ENCODE measurements at regions not wholly inside any gene's neighbourhood (a gene's known extent, or its start where the extent isn't known, plus 50 kb on each side); places are given as distances from the start of the nearest gene placed in this dataset.

DNA sequence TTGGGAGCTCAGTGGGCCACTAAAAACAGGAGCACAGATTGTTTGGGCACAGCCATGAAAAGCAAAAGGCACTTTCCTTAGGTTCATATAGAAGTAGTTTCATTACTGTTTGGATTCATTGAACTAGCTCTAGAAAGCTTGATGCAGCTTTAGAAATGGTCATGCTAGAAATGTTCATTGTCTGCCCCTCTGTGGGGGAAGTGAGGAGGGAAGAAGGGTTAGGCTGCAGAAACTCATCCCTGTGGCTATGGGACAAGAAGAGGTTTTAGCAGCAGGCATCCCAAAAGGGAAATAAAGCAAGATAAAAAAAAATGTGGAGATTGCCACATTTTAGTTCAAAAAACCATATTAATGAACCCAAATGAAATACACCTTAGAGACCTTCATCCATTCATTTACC lies 359.6 kb upstream of the PTBP2 start:
- H3K4me2 ChIP-seq (ENCODE audit: low read depth, low read length, poor library complexity, severe bottlenecking), result no peak overlapping the region

DNA sequence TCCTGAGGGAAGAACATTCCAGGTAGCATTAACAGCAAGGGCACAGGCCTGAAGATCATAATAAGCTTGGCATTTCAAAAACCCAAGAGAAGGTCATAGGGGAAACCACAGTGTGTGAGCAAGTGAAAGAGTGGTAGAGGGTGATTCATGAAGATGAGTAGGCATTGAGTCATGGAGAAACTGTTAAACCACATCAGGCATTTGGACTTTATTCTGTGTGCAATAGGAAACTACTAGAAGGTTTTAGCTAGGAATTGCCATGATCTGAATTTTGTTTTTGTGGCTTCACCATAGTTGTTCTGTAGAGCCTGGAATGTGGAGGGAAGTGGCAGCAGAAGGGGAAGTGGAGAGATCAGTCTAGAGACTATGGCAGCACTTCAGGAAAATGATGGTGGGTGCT lies 359.0 kb upstream of the PTBP2 start:
- no peak for DNase-seq
- H3K9ac ChIP-seq (ENCODE audit: low read length), result no peak overlapping the region
- H2AFZ ChIP-seq (ENCODE audit: low read length), result no peak overlapping the region
- no peak overlapping the region for H3K4me3 ChIP-seq (ENCODE audit: low read length)
- H3K27me3 ChIP-seq (ENCODE audit: low read length), result no peaks in the 10 kb centered on the region
- no peak overlapping the region for H3K27ac ChIP-seq (ENCODE audit: low read length)
- H3K4me1 ChIP-seq (ENCODE audit: low read length), result no peaks in the 10 kb centered on the region
- no peaks in the 10 kb centered on the region for H3K36me3 ChIP-seq (ENCODE audit: insufficient read depth, low read length)
- no peaks in the 10 kb centered on the region for H3K9me3 ChIP-seq (ENCODE audit: low read length)
- no peaks in the 10 kb centered on the region for H3K79me2 ChIP-seq (ENCODE audit: low read length)
- no peaks in the 10 kb centered on the region for H4K20me1 ChIP-seq (ENCODE audit: insufficient read depth, low read depth, low read length)
- H3K9me2 ChIP-seq (replicated peaks; ENCODE audit: insufficient read depth, low read length), result no peaks in the 10 kb centered on the region
- no peak overlapping the region for H3K4me2 ChIP-seq (ENCODE audit: low read depth, low read length, poor library complexity, severe bottlenecking)

More for the DNA sequence above, 359.6 kb upstream of the PTBP2 start:
- Histone ChIP-seq H3K4me3 (ENCODE audit: low read length) (no peak overlapping the region), H3K9ac (ENCODE audit: low read length) (no peak overlapping the region), H2AFZ (ENCODE audit: low read length) (no peak overlapping the region), H3K79me2 (ENCODE audit: low read length) (no peaks in the 10 kb centered on the region), H3K4me1 (ENCODE audit: low read length) (no peaks in the 10 kb centered on the region), H3K9me2 (replicated peaks; ENCODE audit: insufficient read depth, low read length) (no peaks in the 10 kb centered on the region), H3K27ac (ENCODE audit: low read length) (no peak overlapping the region), H4K20me1 (ENCODE audit: insufficient read depth, low read depth, low read length) (no peaks in the 10 kb centered on the region), H3K27me3 (ENCODE audit: low read length) (no peaks in the 10 kb centered on the region), H3K36me3 (ENCODE audit: insufficient read depth, low read length) (no peaks in the 10 kb centered on the region), H3K9me3 (ENCODE audit: low read length) (no peaks in the 10 kb centered on the region)
- no peak for DNase-seq

DNA sequence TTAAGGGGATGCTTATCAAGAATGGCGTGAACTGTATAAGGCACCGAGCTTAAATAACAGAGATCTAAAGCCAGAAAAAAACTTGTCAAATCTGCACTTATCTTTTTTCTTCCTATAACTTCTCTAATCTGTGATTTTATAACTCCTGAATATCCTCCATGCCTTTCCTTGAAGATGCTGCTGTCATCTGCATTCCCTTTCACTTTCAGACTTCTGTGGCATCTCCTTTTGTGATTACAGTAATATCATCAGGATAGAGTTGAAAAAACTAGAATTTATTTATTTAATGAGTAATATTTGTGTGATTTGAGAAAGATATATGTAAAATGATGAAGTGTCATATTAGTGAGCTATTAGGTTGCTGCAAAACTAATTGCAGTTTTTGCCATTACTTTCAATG lies 357.8 kb upstream of the PTBP2 start:
- Histone ChIP-seq H3K4me1 (ENCODE audit: low read length) (no peaks in the 10 kb centered on the region), H3K4me3 (ENCODE audit: low read length) (no peak overlapping the region), H3K9me3 (ENCODE audit: low read length) (no peaks in the 10 kb centered on the region), H3K9me2 (replicated peaks; ENCODE audit: insufficient read depth, low read length) (no peaks in the 10 kb centered on the region), H4K20me1 (ENCODE audit: insufficient read depth, low read depth, low read length) (no peaks in the 10 kb centered on the region), H3K9ac (ENCODE audit: low read length) (no peak overlapping the region), H2AFZ (ENCODE audit: low read length) (no peak overlapping the region), H3K27ac (ENCODE audit: low read length) (no peak overlapping the region), H3K79me2 (ENCODE audit: low read length) (no peaks in the 10 kb centered on the region), H3K36me3 (ENCODE audit: insufficient read depth, low read length) (no peaks in the 10 kb centered on the region), H3K27me3 (ENCODE audit: low read length) (no peaks in the 10 kb centered on the region), H3K4me2 (ENCODE audit: low read depth, low read length, poor library complexity, severe bottlenecking) (no peak overlapping the region)
- no peak for DNase-seq

DNA sequence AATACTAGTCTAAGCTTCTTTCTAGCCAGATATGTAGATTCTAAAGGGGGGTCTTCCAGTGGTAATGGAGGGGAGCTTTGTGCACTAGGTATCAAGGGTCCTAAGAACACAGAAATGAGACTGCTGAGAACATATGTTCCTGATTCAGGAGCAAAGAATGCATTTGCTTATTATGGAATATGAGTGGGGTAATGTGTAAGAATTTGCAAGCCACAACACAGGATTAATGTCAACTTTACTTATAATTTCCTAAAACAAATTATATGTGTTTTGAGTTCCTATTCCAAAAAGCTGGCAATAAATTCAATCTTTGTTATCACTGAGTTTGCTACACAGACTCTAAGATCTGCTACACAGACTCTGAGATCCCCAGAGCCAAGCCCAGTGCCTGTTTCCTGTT lies 357.0 kb upstream of the PTBP2 start:
- Histone ChIP-seq H4K20me1 (ENCODE audit: insufficient read depth, low read depth, low read length) (no peaks in the 10 kb centered on the region), H3K9me3 (ENCODE audit: low read length) (no peaks in the 10 kb centered on the region), H3K9ac (ENCODE audit: low read length) (no peak overlapping the region), H3K27me3 (ENCODE audit: low read length) (no peaks in the 10 kb centered on the region), H3K9me2 (replicated peaks; ENCODE audit: insufficient read depth, low read length) (no peaks in the 10 kb centered on the region), H2AFZ (ENCODE audit: low read length) (no peak overlapping the region), H3K4me3 (ENCODE audit: low read length) (no peak overlapping the region), H3K36me3 (ENCODE audit: insufficient read depth, low read length) (no peaks in the 10 kb centered on the region), H3K27ac (ENCODE audit: low read length) (no peak overlapping the region), H3K79me2 (ENCODE audit: low read length) (no peaks in the 10 kb centered on the region), H3K4me1 (ENCODE audit: low read length) (no peaks in the 10 kb centered on the region), H3K4me2 (ENCODE audit: low read depth, low read length, poor library complexity, severe bottlenecking) (no peak overlapping the region)
- no peak for DNase-seq

DNA sequence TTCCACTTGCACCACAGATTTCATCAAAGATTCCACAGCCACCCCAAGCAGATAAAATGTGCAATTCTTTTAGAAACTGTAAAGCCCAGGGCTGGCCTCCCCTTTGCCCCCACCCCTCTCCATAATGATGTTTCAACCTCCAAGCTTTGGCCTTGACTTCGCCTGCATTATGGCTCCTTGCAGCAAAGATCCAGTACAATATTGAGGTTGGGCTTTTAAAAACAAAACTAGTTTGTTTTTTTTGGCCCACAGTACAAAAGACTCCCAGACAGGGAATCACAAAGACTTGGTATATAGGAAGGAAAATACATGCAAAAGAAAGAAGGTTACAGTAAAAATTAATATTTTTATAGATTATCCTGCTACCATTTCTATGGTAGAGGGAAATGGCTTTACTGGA lies 356.5 kb upstream of the PTBP2 start:
- Histone ChIP-seq H3K9me2 (replicated peaks; ENCODE audit: insufficient read depth, low read length) (no peaks in the 10 kb centered on the region), H4K20me1 (ENCODE audit: insufficient read depth, low read depth, low read length) (no peaks in the 10 kb centered on the region)
- DNase-seq, result no peak

DNA sequence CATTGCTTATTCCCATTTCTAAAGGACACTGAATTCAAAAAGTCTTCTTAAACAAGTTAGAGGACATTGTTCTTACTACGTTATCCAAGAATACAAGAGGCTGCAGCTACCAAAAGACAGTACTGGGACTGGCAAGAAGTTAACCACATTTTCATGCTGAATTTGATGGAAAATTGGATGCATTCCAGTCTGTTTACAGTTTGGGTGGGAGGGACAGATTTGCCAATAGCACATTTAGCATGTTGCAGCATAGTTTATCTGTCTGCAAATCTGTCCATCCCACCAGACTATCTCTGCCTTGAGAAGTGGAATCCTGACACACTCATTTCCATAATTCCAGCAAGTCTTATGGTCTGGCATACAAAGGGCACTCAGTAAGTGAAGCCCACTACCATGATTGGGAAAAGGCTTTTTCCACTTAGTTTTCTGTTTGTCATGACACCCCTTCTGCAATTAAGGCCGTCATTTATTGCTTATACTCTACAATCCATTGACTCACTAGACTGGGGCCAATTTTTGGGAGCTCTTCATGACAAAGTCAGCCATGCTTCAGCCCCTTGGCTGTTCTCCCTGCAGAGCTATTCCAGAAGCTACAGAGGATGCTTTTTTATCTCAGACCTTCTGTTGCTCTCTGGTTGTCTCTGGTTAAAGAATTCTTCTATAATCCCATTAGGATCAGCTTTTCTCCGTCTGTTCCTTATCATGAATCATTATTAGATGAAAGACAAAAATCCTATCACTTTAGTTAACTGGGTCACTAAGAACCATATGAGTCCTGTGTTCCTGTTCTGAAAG lies 355.8 kb upstream of the PTBP2 start:
- Histone ChIP-seq H3K79me2 (ENCODE audit: low read length) (no peaks in the 10 kb centered on the region), H3K4me1 (ENCODE audit: low read length) (no peaks in the 10 kb centered on the region), H2AFZ (ENCODE audit: low read length) (no peak overlapping the region), H3K4me2 (ENCODE audit: low read depth, low read length, poor library complexity, severe bottlenecking) (no peak overlapping the region), H3K9ac (ENCODE audit: low read length) (no peak overlapping the region), H3K27ac (ENCODE audit: low read length) (no peak overlapping the region), H3K27me3 (ENCODE audit: low read length) (no peaks in the 10 kb centered on the region), H3K4me3 (ENCODE audit: low read length) (no peak overlapping the region), H3K9me2 (replicated peaks; ENCODE audit: insufficient read depth, low read length) (no peaks in the 10 kb centered on the region), H4K20me1 (ENCODE audit: insufficient read depth, low read depth, low read length) (no peaks in the 10 kb centered on the region), H3K36me3 (ENCODE audit: insufficient read depth, low read length) (no peaks in the 10 kb centered on the region), H3K9me3 (ENCODE audit: low read length) (no peaks in the 10 kb centered on the region)
- DNase-seq, result no peak

More for the DNA sequence above, 356.5 kb upstream of the PTBP2 start:
- H3K27ac ChIP-seq (ENCODE audit: low read length), result no peak overlapping the region
- no peaks in the 10 kb centered on the region for H3K9me3 ChIP-seq (ENCODE audit: low read length)
- H3K27me3 ChIP-seq (ENCODE audit: low read length), result no peaks in the 10 kb centered on the region
- H3K79me2 ChIP-seq (ENCODE audit: low read length), result no peaks in the 10 kb centered on the region
- H3K4me3 ChIP-seq (ENCODE audit: low read length), result no peak overlapping the region
- H2AFZ ChIP-seq (ENCODE audit: low read length), result no peak overlapping the region
- H3K36me3 ChIP-seq (ENCODE audit: insufficient read depth, low read length), result no peaks in the 10 kb centered on the region
- no peak overlapping the region for H3K4me2 ChIP-seq (ENCODE audit: low read depth, low read length, poor library complexity, severe bottlenecking)
- H3K4me1 ChIP-seq (ENCODE audit: low read length), result no peaks in the 10 kb centered on the region
- no peak overlapping the region for H3K9ac ChIP-seq (ENCODE audit: low read length)

DNA sequence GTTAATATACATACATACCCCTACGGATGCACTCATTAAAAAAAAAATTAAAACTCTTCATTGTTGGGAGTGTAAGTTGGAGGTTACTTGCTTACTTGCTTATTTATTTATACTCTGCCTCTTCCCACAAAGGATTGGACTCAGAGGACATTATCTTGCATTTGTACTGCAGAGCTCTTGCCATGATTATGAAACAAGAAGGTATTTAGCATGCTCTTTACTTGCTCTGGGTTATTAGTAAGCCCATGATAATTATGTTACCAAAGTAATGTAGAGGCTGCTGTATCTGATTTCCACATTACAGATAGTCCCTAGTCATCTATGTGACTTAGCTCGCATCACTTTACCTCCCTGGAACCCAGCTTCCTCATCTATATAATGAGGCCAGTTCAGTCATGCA lies 355.1 kb upstream of the PTBP2 start:
- no peak overlapping the region for H3K27ac ChIP-seq (ENCODE audit: low read length)
- H3K9me2 ChIP-seq (replicated peaks; ENCODE audit: insufficient read depth, low read length), result no peaks in the 10 kb centered on the region
- no peak for DNase-seq
- no peaks in the 10 kb centered on the region for H3K4me1 ChIP-seq (ENCODE audit: low read length)
- H3K4me2 ChIP-seq (ENCODE audit: low read depth, low read length, poor library complexity, severe bottlenecking), result no peak overlapping the region
- H3K79me2 ChIP-seq (ENCODE audit: low read length), result no peaks in the 10 kb centered on the region
- H4K20me1 ChIP-seq (ENCODE audit: insufficient read depth, low read depth, low read length), result no peaks in the 10 kb centered on the region
- H3K36me3 ChIP-seq (ENCODE audit: insufficient read depth, low read length), result no peaks in the 10 kb centered on the region
- H2AFZ ChIP-seq (ENCODE audit: low read length), result no peak overlapping the region
- H3K9me3 ChIP-seq (ENCODE audit: low read length), result no peaks in the 10 kb centered on the region
- H3K4me3 ChIP-seq (ENCODE audit: low read length), result no peak overlapping the region
- no peaks in the 10 kb centered on the region for H3K27me3 ChIP-seq (ENCODE audit: low read length)
- H3K9ac ChIP-seq (ENCODE audit: low read length), result no peak overlapping the region

DNA sequence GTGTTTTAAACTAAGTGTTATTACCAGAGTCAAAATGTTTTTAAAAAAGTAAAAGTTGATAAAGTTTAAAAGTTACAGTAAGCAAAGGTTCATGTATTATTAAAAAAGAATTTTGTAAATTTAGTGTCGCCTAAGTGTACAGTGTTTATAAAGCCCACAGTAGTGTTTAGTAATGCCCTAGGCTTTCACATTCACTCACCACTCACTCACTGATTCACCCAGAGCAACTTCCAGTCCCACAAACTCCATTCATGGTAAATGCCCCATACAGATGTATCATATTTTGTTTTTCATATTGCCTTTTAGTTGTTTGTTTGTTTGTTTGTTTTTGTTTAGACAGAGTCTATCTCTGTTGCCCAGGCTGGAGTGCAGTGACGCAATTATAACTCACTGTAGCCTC lies 353.8 kb upstream of the PTBP2 start:
- H3K9me2 ChIP-seq (replicated peaks; ENCODE audit: insufficient read depth, low read length), result no peaks in the 10 kb centered on the region; the same call in 1 of the 2 replicates
- no peaks in the 10 kb centered on the region for H3K9me3 ChIP-seq (ENCODE audit: low read length)
- no peaks in the 10 kb centered on the region for H3K27me3 ChIP-seq (ENCODE audit: low read length)
- no peaks in the 10 kb centered on the region for H3K4me1 ChIP-seq (ENCODE audit: low read length)
- H4K20me1 ChIP-seq (ENCODE audit: insufficient read depth, low read depth, low read length), result no peaks in the 10 kb centered on the region
- no peaks in the 10 kb centered on the region for H3K36me3 ChIP-seq (ENCODE audit: insufficient read depth, low read length)
- H3K79me2 ChIP-seq (ENCODE audit: low read length), result no peaks in the 10 kb centered on the region
- no peak overlapping the region for H3K4me3 ChIP-seq (ENCODE audit: low read length)
- H3K27ac ChIP-seq (ENCODE audit: low read length), result no peak overlapping the region
- H3K4me2 ChIP-seq (ENCODE audit: low read depth, low read length, poor library complexity, severe bottlenecking), result no peak overlapping the region
- H3K9ac ChIP-seq (ENCODE audit: low read length), result no peak overlapping the region
- no peak overlapping the region for H2AFZ ChIP-seq (ENCODE audit: low read length)
- no peak for DNase-seq
